Suprapubic skin (tissue), 4 donors: ENCODE measurements at regions not wholly inside any gene's neighbourhood (a gene's known extent, or its start where the extent isn't known, plus 50 kb on each side); places are given as distances from the start of the nearest gene placed in this dataset.

ENCODE experiments used
- EP300 ChIP-seq: sonication (generic); formaldehyde crosslinking; IDR thresholded peaks from one replicate; pipeline ENCODE4 v1.6.1; 2017; ENCODE audit warnings: antibody characterized with exemption
- POLR2AphosphoS5 ChIP-seq, 3 donors: sonication (generic); formaldehyde crosslinking; IDR thresholded peaks; one replicate each; pipeline ENCODE4 v1.6.1; 2017; ENCODE audit warnings: antibody characterized with exemption in 3 of 3
- TF ChIP-seq, protein P1 (sequence below), 2 donors: fragments of 200-600 bp in 1 of 2; fragments of 450-650 bp in 1 of 2; sonication (generic) in 1 of 2; IDR thresholded peaks; one replicate each; pipeline ENCODE4 v1.5.1; 2016 to 2019; ENCODE audit warnings: antibody characterized with exemption in 2 of 2, mild to moderate bottlenecking in 1 of 2, moderate library complexity in 1 of 2

DNA sequence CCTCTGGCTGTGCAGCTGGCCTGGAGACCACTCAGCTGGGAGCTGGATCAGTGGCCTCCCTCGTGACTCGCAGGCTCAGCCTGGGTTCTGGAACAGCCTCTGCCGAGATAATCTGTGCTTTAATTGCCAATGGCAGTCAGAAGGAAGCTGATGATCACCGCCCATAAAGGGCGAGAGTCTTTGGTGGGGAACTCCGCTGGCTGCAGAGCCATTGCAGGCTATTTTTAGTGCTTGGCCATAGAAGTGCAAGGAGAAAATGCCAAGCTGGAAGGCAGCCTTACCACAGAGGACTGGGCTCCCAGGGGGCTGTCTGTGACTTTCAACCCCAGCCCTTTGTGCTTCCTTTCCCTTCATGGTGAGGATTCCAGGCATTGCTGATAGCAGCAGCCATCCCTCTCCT, 62.2 kb upstream of the TENM4 start:
- TF ChIP-seq, protein P1, sequence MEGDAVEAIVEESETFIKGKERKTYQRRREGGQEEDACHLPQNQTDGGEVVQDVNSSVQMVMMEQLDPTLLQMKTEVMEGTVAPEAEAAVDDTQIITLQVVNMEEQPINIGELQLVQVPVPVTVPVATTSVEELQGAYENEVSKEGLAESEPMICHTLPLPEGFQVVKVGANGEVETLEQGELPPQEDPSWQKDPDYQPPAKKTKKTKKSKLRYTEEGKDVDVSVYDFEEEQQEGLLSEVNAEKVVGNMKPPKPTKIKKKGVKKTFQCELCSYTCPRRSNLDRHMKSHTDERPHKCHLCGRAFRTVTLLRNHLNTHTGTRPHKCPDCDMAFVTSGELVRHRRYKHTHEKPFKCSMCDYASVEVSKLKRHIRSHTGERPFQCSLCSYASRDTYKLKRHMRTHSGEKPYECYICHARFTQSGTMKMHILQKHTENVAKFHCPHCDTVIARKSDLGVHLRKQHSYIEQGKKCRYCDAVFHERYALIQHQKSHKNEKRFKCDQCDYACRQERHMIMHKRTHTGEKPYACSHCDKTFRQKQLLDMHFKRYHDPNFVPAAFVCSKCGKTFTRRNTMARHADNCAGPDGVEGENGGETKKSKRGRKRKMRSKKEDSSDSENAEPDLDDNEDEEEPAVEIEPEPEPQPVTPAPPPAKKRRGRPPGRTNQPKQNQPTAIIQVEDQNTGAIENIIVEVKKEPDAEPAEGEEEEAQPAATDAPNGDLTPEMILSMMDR (IDR thresholded peaks at IDR 0.05): no peak
- no peak for TF ChIP-seq EP300
- TF ChIP-seq POLR2AphosphoS5 (IDR thresholded peaks at IDR 0.05): no peak
